HG02943 (cell line): ENCODE measurements at regions not wholly inside any gene's neighbourhood (a gene's known extent, or its start where the extent isn't known, plus 50 kb on each side); places are given as distances from the start of the nearest gene placed in this dataset.

ENCODE experiments used
- ATAC-seq: cut with Tn5 transposase; IDR thresholded peaks from one replicate; pipeline ENCODE4 v1.9.1; 2021; ENCODE audit warnings: mild to moderate bottlenecking, low read depth, moderate library complexity; ENCODE audit not compliant: unreplicated experiment

DNA sequence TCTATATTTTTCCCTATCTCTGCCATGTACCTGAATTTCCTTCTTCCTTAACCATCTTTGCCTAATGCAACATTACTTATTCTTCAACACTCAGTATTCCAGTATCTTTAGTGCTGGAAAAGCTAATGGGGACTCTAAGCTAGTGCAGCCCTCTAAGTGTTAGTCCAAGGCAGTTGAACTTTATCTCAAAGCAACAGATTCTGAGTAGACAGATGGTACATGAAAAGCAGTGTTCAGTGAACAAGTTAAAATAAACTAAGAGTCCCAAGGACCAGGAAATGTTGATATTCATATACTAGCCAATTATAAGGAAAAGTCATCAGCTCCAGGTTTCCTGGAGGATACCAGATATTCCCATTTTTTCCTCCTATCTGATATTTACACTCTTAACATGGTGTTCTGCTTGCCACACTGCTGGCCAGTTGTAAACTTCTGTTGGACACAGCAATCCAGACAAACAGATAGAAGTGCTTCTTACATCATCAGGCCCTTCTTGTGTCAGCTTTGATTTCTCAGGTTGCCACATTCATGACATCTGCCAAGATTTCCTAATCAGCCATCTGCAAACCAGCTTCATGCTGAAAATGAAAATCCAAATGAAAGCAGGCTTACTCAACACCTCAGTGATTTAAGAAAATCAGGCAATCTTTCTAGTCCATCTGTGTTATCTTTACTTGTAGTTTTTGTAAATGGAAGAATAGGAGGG, 255.9 kb upstream of the POU2AF2 start:
- ATAC-seq, result no peak

DNA sequence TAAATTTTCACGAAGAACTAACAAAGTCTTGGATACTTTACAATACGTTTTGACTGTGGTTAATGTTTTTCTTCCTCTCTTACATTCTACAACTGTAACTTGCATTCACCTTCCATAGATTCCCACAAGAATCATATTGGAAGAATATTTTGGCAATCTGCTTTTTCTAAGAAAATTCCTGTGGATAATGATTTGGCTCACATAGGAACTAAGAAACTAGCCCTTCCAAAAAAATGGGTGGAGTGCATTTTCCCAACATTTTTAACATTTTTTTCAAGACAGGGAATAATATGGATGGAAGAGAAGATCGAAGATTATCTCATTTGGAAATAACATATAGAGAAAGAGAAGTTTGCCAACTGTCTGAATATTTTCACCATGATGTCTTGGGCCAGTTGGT, 256.9 kb upstream of the POU2AF2 start:
- no peak for ATAC-seq

DNA sequence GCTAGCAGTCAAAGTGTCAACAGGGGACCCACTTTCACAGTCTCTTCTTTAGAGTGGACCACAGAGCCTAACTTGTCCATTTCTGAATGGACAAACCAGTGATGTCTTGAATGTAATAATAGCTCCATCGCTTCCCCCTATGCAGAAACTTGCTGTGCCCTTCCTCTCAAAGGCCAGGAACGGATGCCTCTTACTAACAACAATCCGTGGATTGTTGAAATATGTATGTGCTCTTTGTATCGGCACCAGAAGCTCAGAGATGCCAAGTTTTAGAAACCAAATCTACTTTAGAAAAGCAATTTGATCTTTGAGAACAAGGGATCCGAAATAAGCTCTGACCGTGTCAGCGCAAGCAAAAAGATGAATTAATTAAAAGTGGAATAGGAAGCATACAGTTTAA, 259.5 kb upstream of the POU2AF2 start:
- no peak for ATAC-seq

DNA sequence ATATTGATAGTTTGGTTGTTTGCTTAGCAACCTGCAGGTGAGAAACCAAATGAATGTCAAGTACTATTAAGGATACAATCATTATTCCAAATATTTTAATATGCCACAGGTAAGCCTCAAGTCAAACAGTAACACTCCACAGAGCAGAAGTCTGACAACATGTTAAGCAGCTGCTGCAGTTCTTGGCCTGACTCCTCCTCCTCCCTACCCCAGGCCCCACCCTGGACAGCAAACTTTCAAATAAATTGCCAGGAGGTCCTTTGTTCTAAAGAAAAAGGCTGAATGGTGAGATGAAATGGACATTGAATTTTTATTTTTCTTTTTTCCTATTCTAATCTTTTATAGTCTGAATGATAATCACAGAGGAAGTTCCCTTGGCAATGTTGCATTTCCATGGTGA, 260.0 kb upstream of the POU2AF2 start:
- no peak for ATAC-seq

DNA sequence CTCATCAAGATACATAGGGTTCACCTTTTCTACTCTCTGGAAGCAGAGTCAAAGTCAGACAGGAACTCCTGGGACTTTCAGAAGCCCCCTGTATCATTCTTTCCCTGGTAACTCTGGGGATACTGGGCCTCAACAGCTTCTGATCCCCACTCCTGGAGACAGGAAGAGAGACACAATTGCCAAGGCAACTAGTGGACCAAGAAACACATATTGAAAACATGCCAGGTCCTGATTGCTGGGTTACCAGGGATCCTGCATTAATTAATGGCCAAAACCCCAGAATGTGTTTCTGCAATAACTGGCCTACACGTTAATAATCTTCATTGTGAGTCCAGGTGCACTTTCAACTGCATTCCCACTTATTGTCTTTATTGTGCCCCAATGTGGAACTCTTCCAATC, 260.8 kb upstream of the POU2AF2 start:
- ATAC-seq, result no peak

DNA sequence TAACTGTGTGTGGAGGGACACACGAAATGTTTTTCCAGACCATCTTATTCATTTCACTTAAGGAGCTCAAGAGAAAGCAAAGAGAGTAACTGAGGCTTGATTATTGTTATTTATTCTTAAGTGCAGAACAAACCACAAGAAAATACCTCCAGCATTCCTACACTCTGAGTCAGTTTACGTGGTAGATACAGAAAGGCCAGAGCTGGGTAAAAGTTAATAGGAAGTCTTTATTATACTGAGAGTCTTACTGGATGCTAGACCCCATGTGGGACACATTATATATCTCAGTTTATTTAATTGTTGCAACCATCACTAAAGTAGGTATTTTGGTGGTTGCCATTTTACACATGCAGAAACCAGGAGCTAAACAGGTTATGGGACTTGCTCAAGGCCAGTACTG, 261.4 kb upstream of the POU2AF2 start:
- ATAC-seq, result no peak

DNA sequence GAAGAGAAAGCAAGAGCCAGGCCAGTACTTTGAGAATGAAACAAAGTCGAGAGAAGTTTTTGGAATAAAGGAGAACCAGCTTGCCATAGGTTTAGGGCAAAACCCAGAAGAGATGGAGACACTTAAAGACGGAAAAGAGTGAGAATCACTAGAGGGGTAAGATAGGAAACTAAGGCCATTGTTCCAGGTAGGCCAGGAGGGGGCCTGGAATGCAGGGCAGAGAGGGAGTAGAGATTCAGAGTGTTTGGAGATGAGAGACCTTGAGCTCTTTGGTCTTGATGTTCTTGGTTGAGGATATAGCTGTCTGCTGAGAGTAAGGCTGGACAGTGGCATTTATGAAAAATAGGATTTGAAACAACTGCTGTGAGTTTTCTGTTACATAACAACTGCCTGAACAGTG, 263.3 kb upstream of the POU2AF2 start:
- ATAC-seq, result no peak

DNA sequence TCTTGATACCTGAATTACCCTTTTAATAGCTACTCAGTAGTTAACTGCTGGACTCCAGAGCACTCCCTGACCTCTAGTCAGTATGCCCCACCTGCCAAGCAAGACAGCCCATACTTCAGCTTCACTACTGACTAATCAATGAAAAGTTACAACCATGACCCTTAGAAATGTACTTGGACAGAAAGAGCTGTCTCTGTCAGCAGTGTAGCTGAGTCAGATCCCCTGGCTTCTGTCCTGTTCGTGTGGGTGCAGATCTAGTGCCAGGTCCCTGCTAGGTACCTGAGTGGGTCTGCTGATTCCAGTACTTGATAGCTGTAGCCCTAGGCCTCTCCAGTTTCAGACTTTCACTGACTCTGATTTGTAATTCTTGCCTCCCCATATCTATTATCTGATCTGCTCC, 265.8 kb upstream of the POU2AF2 start:
- ATAC-seq, result no peak

DNA sequence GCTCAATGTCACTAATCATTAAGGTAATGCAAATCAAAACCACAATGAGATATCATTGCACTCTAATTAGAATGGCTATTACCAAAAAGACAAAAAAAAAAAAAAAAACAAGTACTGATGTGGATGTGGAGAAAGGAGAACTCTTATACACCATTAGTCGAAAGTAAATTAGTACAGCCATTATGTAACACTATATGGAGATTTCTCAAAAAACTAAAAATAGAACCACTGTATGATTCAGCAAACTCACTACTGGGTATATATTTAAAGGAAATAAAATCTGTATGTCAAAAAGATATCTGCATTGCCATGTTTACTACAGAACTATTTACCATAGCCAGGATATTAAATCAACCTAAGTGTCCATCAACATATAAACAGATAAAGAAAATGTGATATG, 265.4 kb upstream of the ARHGAP20 start:
- no peak for ATAC-seq

DNA sequence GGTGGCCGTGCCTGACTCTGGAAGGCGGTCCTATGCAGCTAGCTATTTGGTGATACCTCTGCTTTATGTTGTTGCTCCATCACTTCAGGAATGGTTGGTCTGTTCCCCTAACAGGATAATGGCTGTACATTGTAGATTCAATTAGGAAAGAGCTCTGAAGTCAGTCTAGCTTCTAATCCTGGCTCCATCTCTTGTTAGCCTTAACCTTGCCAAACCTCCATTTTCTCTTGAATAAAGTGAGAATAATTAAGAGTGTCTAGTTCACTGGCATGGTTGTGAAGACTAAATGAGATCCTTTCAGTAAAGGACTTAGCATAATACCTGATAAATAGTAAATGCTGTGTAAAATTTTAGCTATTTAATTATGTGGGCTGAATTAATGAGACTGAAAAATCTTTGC, 262.5 kb upstream of the ARHGAP20 start:
- no peak for ATAC-seq

DNA sequence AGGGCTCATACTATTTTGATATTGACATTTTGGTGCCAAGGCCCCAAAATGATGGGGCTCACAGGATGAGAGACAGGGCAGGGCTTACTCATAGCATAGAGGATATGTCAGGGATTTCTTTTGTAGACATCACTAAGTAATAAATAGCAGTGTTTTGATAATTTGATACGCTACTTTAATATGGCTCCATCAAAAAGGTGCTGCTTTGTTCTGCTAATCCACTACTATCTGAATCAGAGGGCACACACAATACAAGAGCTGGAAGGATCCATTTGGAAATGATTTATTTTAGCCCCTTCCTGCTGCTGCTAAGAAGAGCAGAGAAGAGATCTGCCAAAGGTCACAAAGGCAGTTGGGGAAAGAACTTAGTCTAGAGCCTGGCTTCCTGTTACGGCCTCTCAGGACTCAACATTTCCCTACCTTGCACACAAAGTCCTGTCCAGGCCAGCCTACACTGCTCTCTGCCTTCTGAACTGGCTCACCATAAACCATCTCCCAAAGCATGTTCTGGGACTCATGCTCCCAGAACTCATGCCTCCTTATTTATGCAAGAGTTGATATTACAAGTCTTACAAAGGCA, 261.3 kb upstream of the ARHGAP20 start:
- no peak for ATAC-seq

DNA sequence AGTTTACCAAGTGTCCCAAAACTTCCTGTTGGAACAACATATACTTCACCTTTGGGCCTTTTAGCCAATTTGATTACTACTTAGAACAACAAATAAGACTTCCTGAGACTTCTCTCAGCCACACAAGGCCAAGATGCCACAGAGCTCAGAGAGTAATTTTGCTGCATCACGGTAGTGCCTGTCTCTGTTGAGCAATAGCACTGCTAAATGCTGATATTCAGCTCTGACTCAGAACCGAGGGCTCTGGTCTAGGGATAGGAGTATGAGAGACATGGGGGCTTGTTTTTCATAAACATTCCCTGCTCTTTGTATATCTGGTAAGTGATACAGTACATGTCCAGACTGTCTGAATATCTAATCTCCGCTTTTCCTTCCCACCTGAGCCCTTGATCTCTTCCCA, 260.4 kb upstream of the ARHGAP20 start:
- ATAC-seq, result no peak

DNA sequence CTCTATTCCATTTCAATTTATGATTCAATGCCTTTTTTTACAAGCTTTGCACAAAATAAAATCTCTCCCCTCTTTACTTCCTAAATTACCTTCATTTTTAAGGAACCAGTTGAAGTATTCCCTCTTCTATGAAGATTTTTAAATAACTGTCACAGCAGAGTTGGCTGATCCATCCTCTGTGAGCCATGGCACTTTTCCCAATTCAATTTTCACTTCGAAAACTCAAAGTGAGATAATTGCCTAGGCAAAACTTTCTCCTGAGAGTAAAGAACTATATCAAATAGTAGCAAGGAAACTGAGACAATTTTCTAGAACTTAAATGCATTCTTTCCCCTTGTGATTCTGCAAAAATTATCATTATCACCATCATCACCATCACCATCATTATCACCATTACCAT, 259.9 kb upstream of the ARHGAP20 start:
- ATAC-seq, result no peak

DNA sequence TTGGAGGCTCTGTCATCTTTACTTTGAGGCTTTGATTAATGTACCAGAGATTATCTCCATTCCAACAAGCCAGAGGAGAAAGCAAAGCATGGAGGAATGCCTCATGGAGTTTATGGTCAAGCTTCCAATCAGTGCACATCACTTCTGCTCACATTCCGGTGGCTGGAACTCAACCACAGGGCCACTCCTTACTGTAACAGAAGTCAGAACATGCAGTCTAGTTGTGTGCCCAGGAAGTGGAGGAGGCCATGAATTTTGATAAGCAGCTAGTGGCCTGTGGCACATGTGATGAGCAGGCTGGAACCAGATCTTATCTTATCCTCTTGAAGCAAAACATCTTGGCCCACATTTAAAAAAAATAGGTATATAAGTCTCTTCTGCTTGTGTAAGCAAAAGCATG, 258.9 kb upstream of the ARHGAP20 start:
- no peak for ATAC-seq

DNA sequence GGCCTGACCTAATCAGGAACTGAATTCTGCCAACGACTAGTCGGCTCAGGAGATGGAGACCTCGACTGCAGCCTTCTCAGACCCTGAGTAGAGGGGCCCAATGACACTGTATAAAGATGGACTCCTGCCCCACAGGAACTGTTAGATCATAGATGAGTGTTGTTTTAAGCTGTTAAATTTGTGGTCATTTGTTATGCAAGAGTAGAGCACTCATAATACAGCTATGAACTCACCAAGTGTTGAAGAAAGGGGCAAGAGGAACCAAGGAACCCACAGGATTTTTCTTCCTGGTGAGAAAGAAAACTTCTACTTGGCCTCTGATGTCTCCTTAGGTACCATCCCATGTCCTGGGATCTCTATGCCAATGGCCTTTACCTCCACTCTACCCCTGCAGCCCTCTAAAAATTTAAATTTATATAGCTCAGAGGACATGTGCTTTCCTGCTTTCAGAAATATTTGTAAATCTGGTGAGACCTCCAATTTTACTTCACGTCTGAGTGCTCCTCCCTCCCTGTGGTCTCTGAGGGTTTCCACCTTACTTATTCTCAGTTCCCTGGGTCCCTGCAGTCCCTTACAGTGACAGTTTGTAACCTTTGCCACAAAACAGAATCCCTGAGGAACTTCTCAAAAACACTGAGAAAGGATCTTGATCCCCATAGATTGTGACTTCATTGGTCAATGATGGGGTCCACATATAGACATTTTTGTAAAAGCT, 256.3 kb upstream of the ARHGAP20 start:
- no peak for ATAC-seq

DNA sequence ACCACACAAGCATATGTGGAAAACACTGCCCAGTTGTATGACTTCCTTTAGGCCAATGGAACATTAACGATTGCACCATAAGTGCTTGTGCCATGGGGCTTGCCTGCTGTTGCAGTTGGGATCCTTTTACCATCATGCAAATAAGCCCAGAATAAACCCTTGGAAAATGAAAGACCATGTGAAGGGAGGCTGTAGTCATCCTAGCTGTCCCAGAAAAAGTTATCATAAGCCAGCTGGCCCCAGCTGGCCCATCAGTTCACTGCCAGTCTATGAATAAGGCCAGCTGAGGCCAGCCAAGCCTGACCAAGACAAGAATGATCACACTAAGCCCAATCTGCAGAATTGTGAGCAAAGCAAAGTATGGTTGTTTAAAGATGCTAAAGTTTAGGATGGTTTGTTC, 253.9 kb upstream of the ARHGAP20 start:
- ATAC-seq, result no peak

DNA sequence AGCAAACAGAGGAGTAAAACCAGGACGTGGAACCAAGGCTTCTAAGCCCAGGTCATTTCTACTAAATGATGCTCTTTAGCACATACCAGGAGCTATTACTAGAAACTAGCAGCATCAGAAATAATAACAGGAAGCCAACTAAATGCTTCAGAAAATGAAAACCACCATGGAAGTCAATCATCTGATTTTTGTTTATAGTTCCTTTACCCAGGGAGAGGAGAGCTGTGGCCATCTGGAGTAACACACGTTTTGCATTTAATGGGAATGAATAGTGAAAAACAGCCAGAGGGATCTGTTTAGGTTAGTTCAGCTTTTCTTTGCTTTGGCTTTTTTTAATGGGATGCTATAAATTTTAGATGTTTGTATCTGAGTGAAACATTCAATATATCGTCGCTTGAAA, 250.7 kb upstream of the ARHGAP20 start:
- ATAC-seq, result no peak

DNA sequence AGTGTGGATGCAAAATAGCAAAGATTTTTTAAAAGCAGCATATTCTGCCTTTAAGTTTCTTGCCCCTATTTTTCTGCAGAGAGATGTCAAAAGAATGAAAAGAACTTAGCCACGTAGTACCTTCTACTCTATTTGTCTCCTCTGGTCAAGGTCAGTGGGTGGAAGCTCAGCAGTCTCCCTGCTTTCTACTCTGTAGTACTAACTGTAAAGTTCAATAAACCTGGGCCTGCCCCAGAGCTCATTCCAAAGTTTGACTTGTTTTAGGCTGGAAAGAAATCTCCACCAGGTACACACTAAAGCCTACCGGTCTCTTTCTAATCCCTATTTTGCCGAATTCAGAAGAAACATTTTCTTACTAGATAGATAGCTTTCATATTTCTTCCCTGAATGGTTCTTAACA, 247.9 kb upstream of the ARHGAP20 start:
- no peak for ATAC-seq

DNA sequence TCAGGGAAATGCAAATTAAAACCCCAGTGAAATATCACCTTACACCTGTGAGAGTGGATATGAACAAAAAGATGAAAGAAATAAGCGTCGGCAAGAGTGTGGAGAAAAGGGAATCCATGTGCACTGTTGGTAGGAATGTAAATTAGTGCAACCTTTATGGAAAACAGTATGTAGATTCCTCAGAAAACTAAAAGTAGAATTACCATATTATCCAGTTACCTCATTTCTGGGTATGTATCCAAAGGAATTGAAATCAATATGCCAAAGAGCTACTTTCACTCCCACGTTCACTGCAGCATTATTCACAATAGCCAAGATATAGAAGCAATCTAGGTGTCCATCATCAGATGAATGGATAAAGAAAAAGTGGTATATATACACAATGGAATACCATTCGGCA, 246.0 kb upstream of the ARHGAP20 start:
- ATAC-seq, result no peak

DNA sequence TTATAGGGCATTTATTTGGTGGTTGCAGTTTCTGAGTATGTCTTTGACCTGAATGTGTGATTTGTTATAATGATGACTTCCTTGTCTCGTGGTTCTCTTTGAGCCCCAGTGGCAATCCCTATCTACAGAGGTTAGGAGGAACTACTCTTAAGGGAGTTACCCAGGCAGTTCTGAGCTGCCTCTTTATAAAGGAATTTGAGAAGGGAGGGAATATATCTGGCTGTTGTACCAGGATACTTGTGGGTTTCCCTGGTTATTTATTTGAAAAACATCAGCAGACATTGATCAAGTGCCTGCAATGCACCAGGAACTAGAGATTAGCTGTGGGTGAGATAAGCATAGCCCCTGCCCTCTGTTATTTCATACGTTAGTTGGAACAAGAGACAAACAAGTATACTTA, 243.5 kb upstream of the ARHGAP20 start:
- ATAC-seq, result no peak

DNA sequence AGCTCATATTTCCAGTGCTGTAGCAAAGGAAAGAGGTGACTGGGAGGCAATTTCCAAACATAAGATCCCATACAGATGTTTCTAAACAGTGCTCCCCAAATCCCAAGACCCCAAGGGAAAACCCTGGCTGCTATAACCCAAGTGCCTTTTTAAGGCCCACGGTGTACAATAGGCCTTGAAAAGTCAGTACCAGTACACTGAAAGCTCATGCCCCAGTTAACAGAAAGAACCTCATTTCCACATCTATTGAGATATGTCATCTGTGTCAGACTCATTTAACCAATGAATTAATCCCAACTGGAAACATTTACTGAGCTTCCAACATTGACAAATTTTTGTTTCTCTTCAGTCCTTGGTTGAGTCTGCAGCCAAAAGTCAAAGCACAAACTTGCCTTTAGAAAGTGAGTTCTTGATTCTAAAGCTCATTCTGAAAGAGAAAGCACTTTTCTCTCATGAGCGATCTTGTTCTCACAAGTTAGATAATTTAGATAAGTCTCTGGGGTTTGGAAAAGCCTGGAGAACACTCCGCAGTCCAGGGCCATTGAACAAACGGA, 239.8 kb upstream of the ARHGAP20 start:
- ATAC-seq, result no peak
